Cardiac fibroblast (primary cell): ENCODE measurements at regions not wholly inside any gene's neighbourhood (a gene's known extent, or its start where the extent isn't known, plus 50 kb on each side); places are given as distances from the start of the nearest gene placed in this dataset.

Experiments used
- DNase-seq, 2 donors: peaks; one replicate each; pipeline versions ENCODE4 v3.0.0 to v3.0.0-alpha.2; 2010; ENCODE audit warnings: low read depth in 2 of 2
- H3K4me3 ChIP-seq, 2 donors: replicated peaks in 1 of 2; 1 replicate in 1 of 2; 2 replicates in 1 of 2; pipeline ENCODE4 v1.5.1; 2011; ENCODE audit warnings: low read depth in 2 of 2, low read length in 2 of 2, mild to moderate bottlenecking in 2 of 2, moderate library complexity in 1 of 2
- TF ChIP-seq, protein P1 (sequence below): IDR thresholded peaks from one replicate; pipeline ENCODE4 v1.5.1; 2011; ENCODE audit warnings: low read depth, mild to moderate bottlenecking, low read length, inconsistent platforms

DNA sequence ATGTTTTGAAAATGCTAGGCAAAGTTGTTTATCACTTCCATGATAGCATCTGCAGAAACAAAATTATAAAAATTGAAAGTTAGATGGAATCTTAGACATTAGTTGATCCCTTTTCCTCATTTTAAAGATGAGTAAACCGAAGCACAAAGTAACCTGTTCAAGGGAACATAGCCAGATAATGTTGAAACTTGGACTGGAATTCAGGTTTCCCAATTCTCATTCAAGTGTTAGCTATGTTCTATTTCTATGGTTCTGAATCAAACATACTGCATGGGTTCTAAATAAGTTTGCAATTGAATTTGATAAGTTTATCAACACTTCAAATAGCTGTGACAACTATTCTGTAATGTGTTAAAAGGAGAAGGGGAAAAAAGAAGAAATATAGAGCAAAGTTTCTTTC lies 122.4 kb upstream of the SOX5 start:
- H3K4me3 ChIP-seq: no peak overlapping the region
- no peak for DNase-seq
- TF ChIP-seq, protein P1, sequence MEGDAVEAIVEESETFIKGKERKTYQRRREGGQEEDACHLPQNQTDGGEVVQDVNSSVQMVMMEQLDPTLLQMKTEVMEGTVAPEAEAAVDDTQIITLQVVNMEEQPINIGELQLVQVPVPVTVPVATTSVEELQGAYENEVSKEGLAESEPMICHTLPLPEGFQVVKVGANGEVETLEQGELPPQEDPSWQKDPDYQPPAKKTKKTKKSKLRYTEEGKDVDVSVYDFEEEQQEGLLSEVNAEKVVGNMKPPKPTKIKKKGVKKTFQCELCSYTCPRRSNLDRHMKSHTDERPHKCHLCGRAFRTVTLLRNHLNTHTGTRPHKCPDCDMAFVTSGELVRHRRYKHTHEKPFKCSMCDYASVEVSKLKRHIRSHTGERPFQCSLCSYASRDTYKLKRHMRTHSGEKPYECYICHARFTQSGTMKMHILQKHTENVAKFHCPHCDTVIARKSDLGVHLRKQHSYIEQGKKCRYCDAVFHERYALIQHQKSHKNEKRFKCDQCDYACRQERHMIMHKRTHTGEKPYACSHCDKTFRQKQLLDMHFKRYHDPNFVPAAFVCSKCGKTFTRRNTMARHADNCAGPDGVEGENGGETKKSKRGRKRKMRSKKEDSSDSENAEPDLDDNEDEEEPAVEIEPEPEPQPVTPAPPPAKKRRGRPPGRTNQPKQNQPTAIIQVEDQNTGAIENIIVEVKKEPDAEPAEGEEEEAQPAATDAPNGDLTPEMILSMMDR: no peak

DNA sequence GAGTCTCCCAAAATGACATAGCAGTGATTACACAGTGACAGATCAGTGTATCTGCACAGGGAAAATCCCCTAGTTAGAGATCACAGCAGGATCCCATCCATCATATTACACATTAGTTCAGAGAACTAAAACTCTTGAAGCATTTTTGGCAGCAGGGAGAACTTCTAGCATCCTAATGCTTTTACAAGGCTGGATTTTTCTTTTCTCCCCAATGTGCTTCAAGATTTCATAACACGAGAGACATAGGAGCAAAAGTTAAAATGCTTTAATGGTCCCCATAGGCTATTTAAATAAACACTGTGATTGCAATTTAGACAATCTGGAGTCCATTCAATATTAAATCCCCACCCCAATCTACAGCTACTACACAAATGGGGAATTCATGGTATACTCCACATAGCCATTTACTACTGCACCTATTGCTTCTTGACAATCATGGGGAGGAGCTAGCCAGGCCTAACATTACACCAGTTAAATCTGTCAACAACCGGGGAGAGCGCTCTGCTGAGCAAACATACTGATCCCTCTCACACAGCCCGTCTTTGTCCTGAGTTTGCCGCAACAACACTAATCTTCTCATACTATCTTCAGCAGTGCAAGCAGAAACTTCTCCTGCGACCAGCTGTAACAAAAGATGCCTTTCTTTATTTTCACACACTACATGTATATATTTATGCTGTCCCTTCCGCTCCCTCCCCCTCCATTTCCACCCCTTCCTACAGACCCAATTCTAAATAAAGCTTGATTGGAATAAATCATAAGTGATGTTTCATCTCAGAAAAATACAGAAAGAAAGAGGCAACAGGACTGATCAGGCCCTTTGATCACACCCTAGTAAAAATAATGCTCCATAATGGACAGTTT lies 120.3 kb upstream of the SOX5 start:
- DNase-seq: peak; percentile 10 to 32
- H3K4me3 ChIP-seq: no peak overlapping the region
- TF ChIP-seq, protein P1: no peak

GRCh38 chr12:24066865-24067264 lies 117.4 kb upstream of the SOX5 start:
- TF ChIP-seq, protein P1: no peak
- DNase-seq: peak; percentile 76 to 80

DNA sequence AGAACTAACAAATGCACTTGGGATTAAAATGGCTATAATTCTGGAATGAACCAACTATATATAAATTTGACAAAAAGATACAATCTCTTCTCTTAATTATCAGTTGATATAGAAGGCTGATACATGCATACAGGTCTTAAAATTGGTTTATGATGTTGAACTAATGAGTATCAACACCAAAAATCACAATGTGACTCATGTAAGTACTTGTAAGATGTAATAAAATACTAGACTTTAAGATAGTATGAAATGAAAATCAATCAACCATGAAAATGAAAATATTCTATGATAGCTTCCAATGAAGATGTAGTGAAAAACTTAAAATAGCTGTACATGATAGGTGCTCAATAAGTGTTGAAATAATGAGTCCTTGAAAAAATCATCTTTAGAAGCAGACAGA lies 116.6 kb upstream of the SOX5 start:
- DNase-seq: no peak
- TF ChIP-seq, protein P1: no peak
- H3K4me3 ChIP-seq: no peak overlapping the region

More at GRCh38 chr12:24066865-24067264, 117.4 kb upstream of the SOX5 start:
- no peak overlapping the region for H3K4me3 ChIP-seq

GRCh38 chr12:24062642-24063245 lies 113.3 kb upstream of the SOX5 start:
- DNase-seq: peak; percentile 72 to 81
- TF ChIP-seq, protein P1: no peak
- no peak overlapping the region for H3K4me3 ChIP-seq

GRCh38 chr12:24060089-24060488 lies 110.6 kb upstream of the SOX5 start:
- no peak for DNase-seq
- H3K4me3 ChIP-seq: no peak overlapping the region
- TF ChIP-seq, protein P1: no peak
